CD4-positive, alpha-beta T cell (primary cell): ENCODE measurements at regions not wholly inside any gene's neighbourhood (a gene's known extent, or its start where the extent isn't known, plus 50 kb on each side); places are given as distances from the start of the nearest gene placed in this dataset.

Experiments
- ATAC-seq: fragments of 200-7000 bp; cut with Tn5 transposase; one replicate; pipeline ENCODE4 v1.10.0; 2022; ENCODE audit warnings: mild to moderate bottlenecking; ENCODE audit not compliant: poor library complexity
- CTCF ChIA-PET: fragments of 350-600 bp; sonication (Branson Sonifier 250); formaldehyde crosslinking; loops from one replicate; lab custom pipeline; 2021; ENCODE audit warnings: antibody characterized with exemption, inconsistent platforms; lab: Charles Lee
- POLR2A ChIA-PET: fragments of 350-600 bp; sonication (Branson Sonifier 250); formaldehyde crosslinking; loops from one replicate; lab custom pipeline; 2021; ENCODE audit warnings: antibody characterized with exemption, inconsistent platforms; lab: Charles Lee
- DNase-seq, 14 experiments: peaks; one replicate each; pipeline ENCODE4 v3.0.0-alpha.2; 2013 to 2020; ENCODE audit warnings: mixed read lengths in 2 of 14
- H3K27ac ChIP-seq, 2 donors: one replicate each; pipeline versions ENCODE4 v1.5.1 to v1.7.0; 2013; ENCODE audit warnings: low read length in 2 of 2, low read depth in 1 of 2, mild to moderate bottlenecking in 1 of 2
- H3K27me3 ChIP-seq, 2 experiments: 1 replicate in 1 of 2; 2 replicates in 1 of 2; pipeline versions ENCODE4 v1.6.1 to v1.7.0; 2013; ENCODE audit warnings: low read length in 2 of 2, control low read depth in 1 of 2, mild to moderate bottlenecking in 1 of 2, moderate library complexity in 1 of 2; ENCODE audit not compliant: insufficient read depth in 2 of 2, control insufficient read depth in 1 of 2
- H3K36me3 ChIP-seq: one replicate; pipeline ENCODE4 v1.6.1; 2013; ENCODE audit warnings: low read length, control low read depth; ENCODE audit not compliant: insufficient read depth
- H3K4me1 ChIP-seq: one replicate; pipeline ENCODE4 v1.6.1; 2013; ENCODE audit warnings: low read length, control low read depth; ENCODE audit not compliant: insufficient read depth
- H3K4me3 ChIP-seq: one replicate; pipeline ENCODE4 v1.5.1; 2013; ENCODE audit warnings: mild to moderate bottlenecking, low read length, moderate library complexity
- H3K9me3 ChIP-seq, 2 experiments: 1 replicate in 1 of 2; 2 replicates in 1 of 2; pipeline versions ENCODE4 v1.6.1 to v1.7.0; 2013; ENCODE audit warnings: low read length in 2 of 2, mild to moderate bottlenecking in 2 of 2, control low read depth in 1 of 2, moderate library complexity in 1 of 2; ENCODE audit not compliant: control insufficient read depth in 1 of 2, insufficient read depth in 1 of 2
- H3K27ac Mint-ChIP-seq: one replicate; pipeline ENCODE4 v1.8.0; 2020; ENCODE audit warnings: mixed read lengths
- H3K27me3 Mint-ChIP-seq: one replicate; pipeline ENCODE4 v1.8.0; 2021; ENCODE audit warnings: mixed read lengths
- H3K36me3 Mint-ChIP-seq: one replicate; pipeline ENCODE4 v1.8.0; 2021; ENCODE audit warnings: low read depth, mixed read lengths
- H3K4me1 Mint-ChIP-seq: one replicate; pipeline ENCODE4 v1.8.0; 2021; ENCODE audit warnings: low read depth, mixed read lengths
- H3K4me3 Mint-ChIP-seq: one replicate; pipeline ENCODE4 v1.8.0; 2020; ENCODE audit warnings: mild to moderate bottlenecking, mixed read lengths
- H3K9me3 Mint-ChIP-seq: one replicate; pipeline ENCODE4 v1.8.0; 2020; ENCODE audit warnings: mixed read lengths
- intact Hi-C, 2 experiments: fragments of 100-400 bp; cut with DNase I in 1 of 2; cut with micrococcal nuclease in 1 of 2; formaldehyde crosslinking; loops; one replicate each; pipeline versions ENCODE4 v1.15.1 to v1.9.0; 2023 to 2025; cut with DNase I, micrococcal nuclease
- TF ChIP-seq, protein P1 (sequence below): fragments of 200-600 bp; IDR thresholded peaks from one replicate; pipeline ENCODE4 v1.8.0; 2022; ENCODE audit warnings: antibody characterized with exemption, mild to moderate bottlenecking

DNA sequence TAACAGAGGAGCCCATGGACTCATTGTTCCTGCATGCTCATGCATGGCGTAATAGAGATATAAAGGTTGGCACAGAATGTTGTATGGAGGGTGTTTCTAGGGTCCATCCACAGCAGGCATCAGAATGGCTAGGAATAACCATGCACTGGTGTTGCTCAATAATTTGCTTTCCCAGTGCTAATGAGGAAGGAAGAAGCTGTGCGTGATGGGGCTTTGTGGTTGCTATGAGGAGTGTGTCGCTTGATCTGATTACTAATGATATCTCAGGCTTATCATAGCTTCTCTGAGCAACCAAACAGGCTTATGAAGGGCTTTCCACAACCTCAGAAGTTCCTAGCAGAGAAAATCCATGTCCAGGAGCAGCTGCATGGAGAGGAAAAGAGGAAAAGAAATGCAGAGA, 151.3 kb upstream of the TRPC7 start:
- Histone ChIP-seq H3K4me1 (no peaks in the 10 kb centered on the region), H3K27ac (no peak overlapping the region), H3K4me3 (no peak overlapping the region), H3K36me3 (no peaks in the 10 kb centered on the region), H3K9me3 (no peaks in the 10 kb centered on the region), H3K27me3 (no peaks in the 10 kb centered on the region)
- no peak overlapping the region for H3K27ac Mint-ChIP-seq
- no peaks in the 10 kb centered on the region for H3K36me3 Mint-ChIP-seq
- intact Hi-C loops: no loop called here
- no peak for ATAC-seq
- no peaks in the 10 kb centered on the region for H3K27me3 Mint-ChIP-seq
- H3K4me1 Mint-ChIP-seq: no peaks in the 10 kb centered on the region
- no peak for DNase-seq
- no peak overlapping the region for H3K4me3 Mint-ChIP-seq
- POLR2A ChIA-PET: no interaction called here
- CTCF ChIA-PET: no interaction called here
- no peaks in the 10 kb centered on the region for H3K9me3 Mint-ChIP-seq
- TF ChIP-seq, protein P1, sequence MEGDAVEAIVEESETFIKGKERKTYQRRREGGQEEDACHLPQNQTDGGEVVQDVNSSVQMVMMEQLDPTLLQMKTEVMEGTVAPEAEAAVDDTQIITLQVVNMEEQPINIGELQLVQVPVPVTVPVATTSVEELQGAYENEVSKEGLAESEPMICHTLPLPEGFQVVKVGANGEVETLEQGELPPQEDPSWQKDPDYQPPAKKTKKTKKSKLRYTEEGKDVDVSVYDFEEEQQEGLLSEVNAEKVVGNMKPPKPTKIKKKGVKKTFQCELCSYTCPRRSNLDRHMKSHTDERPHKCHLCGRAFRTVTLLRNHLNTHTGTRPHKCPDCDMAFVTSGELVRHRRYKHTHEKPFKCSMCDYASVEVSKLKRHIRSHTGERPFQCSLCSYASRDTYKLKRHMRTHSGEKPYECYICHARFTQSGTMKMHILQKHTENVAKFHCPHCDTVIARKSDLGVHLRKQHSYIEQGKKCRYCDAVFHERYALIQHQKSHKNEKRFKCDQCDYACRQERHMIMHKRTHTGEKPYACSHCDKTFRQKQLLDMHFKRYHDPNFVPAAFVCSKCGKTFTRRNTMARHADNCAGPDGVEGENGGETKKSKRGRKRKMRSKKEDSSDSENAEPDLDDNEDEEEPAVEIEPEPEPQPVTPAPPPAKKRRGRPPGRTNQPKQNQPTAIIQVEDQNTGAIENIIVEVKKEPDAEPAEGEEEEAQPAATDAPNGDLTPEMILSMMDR: no peak

DNA sequence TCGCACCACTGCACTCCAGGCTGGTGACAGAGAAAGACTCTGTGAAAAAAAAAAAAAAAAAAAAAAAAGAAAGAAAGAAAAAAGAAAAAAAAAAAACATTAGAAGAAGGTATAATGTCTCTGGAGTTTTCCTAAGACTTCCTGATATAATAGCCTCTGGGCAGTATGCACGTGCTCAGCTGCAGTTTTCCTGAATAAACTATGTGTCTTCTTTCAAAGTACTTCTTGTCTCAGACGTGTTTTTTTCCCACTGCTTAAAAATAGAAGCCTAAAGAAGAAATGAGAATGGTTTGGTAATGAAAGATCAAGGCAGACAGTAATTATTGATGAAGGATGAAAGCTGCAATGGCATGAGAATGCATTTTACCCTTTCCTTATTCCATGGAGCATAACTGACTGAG, 148.1 kb upstream of the TRPC7 start:
- peaks cover 2% of the 10 kb centered on the region for H3K9me3 Mint-ChIP-seq
- TF ChIP-seq, protein P1: no peak
- Histone ChIP-seq H3K9me3 (no peaks in the 10 kb centered on the region), H3K4me1 (no peaks in the 10 kb centered on the region), H3K27me3 (no peaks in the 10 kb centered on the region), H3K4me3 (no peak overlapping the region), H3K36me3 (no peaks in the 10 kb centered on the region), H3K27ac (no peak overlapping the region)
- intact Hi-C loops: no loop called here
- DNase-seq (no peak), ATAC-seq (no peak)
- no peaks in the 10 kb centered on the region for H3K36me3 Mint-ChIP-seq
- no peaks in the 10 kb centered on the region for H3K4me1 Mint-ChIP-seq
- H3K27me3 Mint-ChIP-seq: peaks cover 4% of the 10 kb centered on the region
- ChIA-PET CTCF (no interaction called here), POLR2A (no interaction called here)
- H3K4me3 Mint-ChIP-seq: no peak overlapping the region
- H3K27ac Mint-ChIP-seq: no peak overlapping the region

DNA sequence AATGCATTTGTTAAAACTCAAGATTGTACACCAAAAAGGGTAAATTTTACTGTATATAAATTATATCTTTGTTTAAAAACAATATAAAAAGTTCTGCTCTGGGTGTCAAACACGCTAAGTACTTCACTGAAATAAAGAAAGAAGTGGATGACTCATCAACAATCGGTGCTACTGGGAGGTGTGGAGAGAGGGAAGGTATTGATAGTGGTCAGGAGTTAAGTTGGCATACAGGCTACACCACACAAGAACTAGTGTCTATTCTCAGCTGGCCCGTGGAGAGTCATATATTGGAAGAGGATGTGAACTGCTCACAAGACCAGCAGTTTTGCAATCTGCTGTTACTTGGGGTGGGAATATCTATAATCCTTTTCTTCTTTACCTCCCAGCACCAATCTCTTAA, 145.7 kb upstream of the TRPC7 start:
- Mint-ChIP-seq H3K36me3 (no peaks in the 10 kb centered on the region), H3K9me3 (peaks cover 5% of the 10 kb centered on the region), H3K4me3 (no peak overlapping the region), H3K27me3 (peaks cover 4% of the 10 kb centered on the region), H3K27ac (no peak overlapping the region), H3K4me1 (no peaks in the 10 kb centered on the region)
- intact Hi-C loops: no loop called here
- Histone ChIP-seq H3K27ac (no peak overlapping the region), H3K36me3 (no peaks in the 10 kb centered on the region), H3K9me3 (no peaks in the 10 kb centered on the region), H3K4me3 (no peak overlapping the region), H3K27me3 (no peaks in the 10 kb centered on the region), H3K4me1 (no peaks in the 10 kb centered on the region)
- ChIA-PET POLR2A (no interaction called here), CTCF (no interaction called here)
- TF ChIP-seq, protein P1: no peak
- ATAC-seq: no peak
- DNase-seq: no peak
